ENCODE measurements at regions not wholly inside any gene's neighbourhood (a gene's known extent, or its start where the extent isn't known, plus 50 kb on each side); places are given as distances from the start of the nearest gene placed in this dataset.

DNA sequence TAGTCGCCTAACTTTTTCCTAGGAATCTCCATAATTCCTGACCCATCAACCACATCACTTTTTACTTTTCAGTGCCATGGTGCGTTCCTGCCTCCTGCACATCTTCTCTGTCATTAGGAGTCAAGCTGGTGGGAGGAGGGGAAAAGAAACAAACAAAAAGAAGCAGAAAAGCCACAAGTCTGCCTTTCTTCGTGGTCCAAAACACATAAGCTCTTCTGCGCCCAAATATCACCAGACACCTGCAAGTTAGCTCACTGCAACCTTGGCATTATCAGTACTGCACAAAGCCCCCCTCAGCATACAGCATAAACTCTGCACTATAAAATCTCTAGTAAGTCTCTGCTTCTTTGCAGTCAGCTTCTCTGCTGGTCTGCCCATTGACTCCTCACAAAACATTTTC, 295.3 kb downstream of the HS3ST3B1 start:
- no peak for DNase-seq (ENCODE audit: extremely low spot score, unreplicated experiment)
- Mint-ChIP-seq H3K4me1 (ENCODE audit: unreplicated experiment) (no peaks in the 10 kb centered on the region), H3K4me3 (ENCODE audit: unreplicated experiment) (no peak overlapping the region), H3K27ac (ENCODE audit: unreplicated experiment) (no peak overlapping the region), H3K36me3 (ENCODE audit: unreplicated experiment) (peaks cover 1% of the 10 kb centered on the region), H3K9me3 (ENCODE audit: unreplicated experiment) (peaks cover 18% of the 10 kb centered on the region), H3K27me3 (ENCODE audit: unreplicated experiment) (peaks cover 2% of the 10 kb centered on the region)
- no peak for TF ChIP-seq CTCF (IDR thresholded peaks at IDR 0.05)

DNA sequence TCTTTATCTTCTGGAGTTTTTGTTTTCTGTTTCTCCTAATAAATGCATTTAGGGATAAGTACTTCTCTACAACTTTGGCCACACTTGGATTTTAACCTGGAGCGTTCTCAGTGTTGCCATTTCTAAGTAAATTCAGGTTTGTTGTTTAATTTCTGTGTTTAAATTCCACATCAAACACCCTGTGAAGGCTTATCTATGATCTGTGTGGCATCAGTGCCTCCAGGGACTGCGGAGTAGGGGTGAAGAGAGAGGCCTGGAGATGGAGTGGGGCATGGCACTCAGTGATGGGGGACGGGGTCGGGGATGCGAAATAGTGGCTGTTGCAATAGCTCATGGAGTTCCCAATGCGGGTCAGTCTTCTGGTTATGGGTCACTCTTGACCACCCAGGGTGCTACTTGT, 294.8 kb downstream of the HS3ST3B1 start:
- DNase-seq (ENCODE audit: extremely low spot score, unreplicated experiment): no peak
- Mint-ChIP-seq H3K27me3 (ENCODE audit: unreplicated experiment) (peaks cover 2% of the 10 kb centered on the region), H3K36me3 (ENCODE audit: unreplicated experiment) (peaks cover 1% of the 10 kb centered on the region), H3K4me1 (ENCODE audit: unreplicated experiment) (no peaks in the 10 kb centered on the region), H3K27ac (ENCODE audit: unreplicated experiment) (no peak overlapping the region), H3K9me3 (ENCODE audit: unreplicated experiment) (peaks cover 15% of the 10 kb centered on the region), H3K4me3 (ENCODE audit: unreplicated experiment) (no peak overlapping the region)
- no peak for TF ChIP-seq CTCF (IDR thresholded peaks at IDR 0.05)

DNA sequence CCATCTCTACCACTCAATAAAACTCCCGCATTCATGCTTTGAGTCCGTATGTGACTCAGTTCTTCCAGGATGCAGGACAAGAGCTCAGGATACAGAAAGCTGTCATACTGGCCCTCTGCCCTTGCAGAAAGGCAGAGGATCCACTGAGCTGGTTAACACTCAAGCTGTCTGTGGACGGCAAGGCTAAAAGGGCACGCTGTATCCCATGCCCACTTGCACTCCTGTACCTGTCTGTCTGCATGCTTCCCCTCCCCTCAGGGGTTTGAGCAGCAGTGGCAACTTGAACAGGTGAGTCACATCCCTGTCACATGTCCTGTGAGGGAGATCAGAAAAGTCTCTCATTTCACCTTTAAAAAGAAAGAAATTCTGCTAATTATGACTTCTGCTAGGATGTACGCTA, 293.8 kb downstream of the HS3ST3B1 start:
- no peak for TF ChIP-seq CTCF (IDR thresholded peaks at IDR 0.05)
- Mint-ChIP-seq H3K9me3 (ENCODE audit: unreplicated experiment) (peaks cover 7% of the 10 kb centered on the region), H3K36me3 (ENCODE audit: unreplicated experiment) (no peaks in the 10 kb centered on the region), H3K4me1 (ENCODE audit: unreplicated experiment) (peaks cover 1% of the 10 kb centered on the region), H3K27ac (ENCODE audit: unreplicated experiment) (no peak overlapping the region), H3K4me3 (ENCODE audit: unreplicated experiment) (no peak overlapping the region), H3K27me3 (ENCODE audit: unreplicated experiment) (no peaks in the 10 kb centered on the region)
- no peak for DNase-seq (ENCODE audit: extremely low spot score, unreplicated experiment)

GRCh38 chr17:14593956-14594355, 293.1 kb downstream of the HS3ST3B1 start:
- TF ChIP-seq CTCF (IDR thresholded peaks at IDR 0.05): no peak
- no peak overlapping the region for H3K4me3 Mint-ChIP-seq (ENCODE audit: unreplicated experiment)
- no peaks in the 10 kb centered on the region for H3K27me3 Mint-ChIP-seq (ENCODE audit: unreplicated experiment)

GRCh38 chr17:14590459-14591250, 289.8 kb downstream of the HS3ST3B1 start:
- DNase-seq (ENCODE audit: extremely low spot score, unreplicated experiment): no peak

More at GRCh38 chr17:14593956-14594355, 293.1 kb downstream of the HS3ST3B1 start:
- Mint-ChIP-seq H3K9me3 (ENCODE audit: unreplicated experiment) (peaks cover 2% of the 10 kb centered on the region), H3K36me3 (ENCODE audit: unreplicated experiment) (no peaks in the 10 kb centered on the region), H3K27ac (ENCODE audit: unreplicated experiment) (no peak overlapping the region), H3K4me1 (ENCODE audit: unreplicated experiment) (peaks cover 1% of the 10 kb centered on the region)
- no peak for DNase-seq (ENCODE audit: extremely low spot score, unreplicated experiment)

More at GRCh38 chr17:14590459-14591250, 289.8 kb downstream of the HS3ST3B1 start:
- no peak for TF ChIP-seq CTCF (IDR thresholded peaks at IDR 0.05)
- H3K4me1 Mint-ChIP-seq (ENCODE audit: unreplicated experiment): peaks cover 7% of the 10 kb centered on the region
- no peak overlapping the region for H3K4me3 Mint-ChIP-seq (ENCODE audit: unreplicated experiment)
- no peak overlapping the region for H3K27ac Mint-ChIP-seq (ENCODE audit: unreplicated experiment)
- H3K27me3 Mint-ChIP-seq (ENCODE audit: unreplicated experiment): no peaks in the 10 kb centered on the region
- no peaks in the 10 kb centered on the region for H3K36me3 Mint-ChIP-seq (ENCODE audit: unreplicated experiment)
- H3K9me3 Mint-ChIP-seq (ENCODE audit: unreplicated experiment): no peaks in the 10 kb centered on the region

All from osteocyte (in vitro differentiated cells).